Vagina (tissue), 2 donors: ENCODE measurements at regions not wholly inside any gene's neighbourhood (a gene's known extent, or its start where the extent isn't known, plus 50 kb on each side); places are given as distances from the start of the nearest gene placed in this dataset.
"Not testable (repeated sequence)": the region's sequence is repeated elsewhere in the genome, so short reads cannot be mapped to it uniquely, and the experiment has no call there.

ENCODE experiments used
- DNase-seq, 2 donors: peaks; one replicate each; pipeline ENCODE4 v3.0.0-alpha.2; 2017; ENCODE audit errors: extremely low spot score in 2 of 2
- H3K27ac ChIP-seq: fragments of 200-600 bp; sonication (generic); one replicate; pipeline ENCODE4 v1.5.1; 2019
- H3K27me3 ChIP-seq: fragments of 200-600 bp; sonication (generic); one replicate; pipeline ENCODE4 v1.5.1; 2019
- H3K36me3 ChIP-seq, 2 donors: fragments of 200-600 bp; sonication (generic); one replicate each; pipeline ENCODE4 v1.5.1; 2017 to 2019
- H3K4me1 ChIP-seq: fragments of 200-600 bp; sonication (generic); one replicate; pipeline ENCODE4 v1.5.1; 2019
- H3K4me3 ChIP-seq, 2 donors: fragments of 200-600 bp; sonication (generic); 1 replicate in 1 of 2; 2 replicates in 1 of 2; pipeline ENCODE4 v1.5.1; 2016 to 2019
- H3K9me3 ChIP-seq: fragments of 200-600 bp; sonication (generic); one replicate; pipeline ENCODE4 v1.5.1; 2019
- POLR2A ChIP-seq, 2 donors: fragments of 450-650 bp; IDR thresholded peaks; one replicate each; pipeline ENCODE4 v1.6.1; 2017; ENCODE audit warnings: antibody characterized with exemption in 2 of 2, mild to moderate bottlenecking in 2 of 2, moderate library complexity in 2 of 2
- POLR2AphosphoS5 ChIP-seq, 2 donors: sonication (generic); formaldehyde crosslinking; IDR thresholded peaks; one replicate each; pipeline ENCODE4 v1.9.0; 2017; ENCODE audit warnings: antibody characterized with exemption in 2 of 2, mild to moderate bottlenecking in 2 of 2, low read depth in 1 of 2; ENCODE audit not compliant: insufficient read depth in 1 of 2
- intact Hi-C: fragments of 100-400 bp; cut with DNase I; formaldehyde crosslinking; loops from one replicate; pipeline ENCODE4 v1.15.1; 2023
- TF ChIP-seq, protein P1 (sequence below), 3 experiments: fragments of 450-650 bp in 2 of 3; fragments of 200-600 bp in 1 of 3; sonication (generic) in 1 of 3; IDR thresholded peaks; one replicate each; pipeline ENCODE4 v1.5.1; 2017 to 2019; ENCODE audit warnings: antibody characterized with exemption in 3 of 3, mild to moderate bottlenecking in 2 of 3, moderate library complexity in 2 of 3

DNA sequence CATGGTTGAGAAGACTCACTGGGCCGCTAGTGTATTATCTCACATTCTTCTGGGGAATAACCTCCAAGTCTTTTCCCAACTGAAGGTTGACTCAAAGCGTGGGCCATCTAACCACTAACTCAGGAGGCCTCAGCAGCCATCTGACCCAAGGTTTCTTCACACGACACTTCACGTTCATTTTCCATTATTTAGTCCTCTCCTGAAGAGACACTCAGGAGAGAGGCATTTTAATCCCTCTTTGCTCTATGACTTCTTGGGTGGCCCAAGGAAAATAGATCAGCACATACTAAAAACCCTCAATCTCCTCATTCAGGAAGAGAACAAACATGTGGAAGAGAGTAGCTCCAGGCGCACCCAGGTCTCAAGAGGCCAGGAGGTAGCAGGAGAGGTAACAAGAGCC is 252.8 kb upstream of the FOXF1 start:
- peak in 1 of 2 donors; percentile 7 for DNase-seq
- H3K4me3 ChIP-seq, result no peak overlapping the region
- no peaks in the 10 kb centered on the region for H3K27me3 ChIP-seq
- intact Hi-C loops, result no loop called here
- TF ChIP-seq, protein P1, sequence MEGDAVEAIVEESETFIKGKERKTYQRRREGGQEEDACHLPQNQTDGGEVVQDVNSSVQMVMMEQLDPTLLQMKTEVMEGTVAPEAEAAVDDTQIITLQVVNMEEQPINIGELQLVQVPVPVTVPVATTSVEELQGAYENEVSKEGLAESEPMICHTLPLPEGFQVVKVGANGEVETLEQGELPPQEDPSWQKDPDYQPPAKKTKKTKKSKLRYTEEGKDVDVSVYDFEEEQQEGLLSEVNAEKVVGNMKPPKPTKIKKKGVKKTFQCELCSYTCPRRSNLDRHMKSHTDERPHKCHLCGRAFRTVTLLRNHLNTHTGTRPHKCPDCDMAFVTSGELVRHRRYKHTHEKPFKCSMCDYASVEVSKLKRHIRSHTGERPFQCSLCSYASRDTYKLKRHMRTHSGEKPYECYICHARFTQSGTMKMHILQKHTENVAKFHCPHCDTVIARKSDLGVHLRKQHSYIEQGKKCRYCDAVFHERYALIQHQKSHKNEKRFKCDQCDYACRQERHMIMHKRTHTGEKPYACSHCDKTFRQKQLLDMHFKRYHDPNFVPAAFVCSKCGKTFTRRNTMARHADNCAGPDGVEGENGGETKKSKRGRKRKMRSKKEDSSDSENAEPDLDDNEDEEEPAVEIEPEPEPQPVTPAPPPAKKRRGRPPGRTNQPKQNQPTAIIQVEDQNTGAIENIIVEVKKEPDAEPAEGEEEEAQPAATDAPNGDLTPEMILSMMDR (IDR thresholded peaks at IDR 0.05), result no peak
- TF ChIP-seq POLR2A (IDR thresholded peaks at IDR 0.05) (no peak), POLR2AphosphoS5 (IDR thresholded peaks at IDR 0.05; ENCODE audit: insufficient read depth in 1 of 2, low read depth in 1 of 2) (no peak)
- H3K27ac ChIP-seq, result no peak overlapping the region
- no peaks in the 10 kb centered on the region for H3K9me3 ChIP-seq
- no peaks in the 10 kb centered on the region for H3K4me1 ChIP-seq
- H3K36me3 ChIP-seq, result no peaks in the 10 kb centered on the region

DNA sequence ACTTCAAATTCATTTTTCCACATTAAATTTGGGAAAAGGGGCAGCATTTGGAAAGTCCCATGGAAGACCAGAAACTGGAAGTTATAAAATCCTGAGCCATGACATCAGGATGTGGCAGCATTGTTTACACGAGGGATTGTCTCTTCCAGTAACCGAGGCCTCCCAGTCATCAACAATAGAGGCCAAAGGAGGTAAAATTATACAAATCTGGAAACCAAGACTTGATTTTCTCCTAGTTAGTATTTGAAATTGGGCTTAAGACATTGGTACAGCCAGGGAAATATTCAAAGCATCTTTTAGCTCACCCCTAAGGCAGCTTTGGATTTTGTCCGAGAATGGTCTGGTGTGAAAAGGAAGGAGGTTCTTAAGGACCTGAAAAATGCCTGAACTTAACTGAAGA is 251.6 kb upstream of the FOXF1 start:
- no peak overlapping the region for H3K4me3 ChIP-seq
- intact Hi-C loops, result loop anchor here (1.0 kb wide), 1 partner anchor 35 kb away; no protein-coding TSS in a partner anchor
- H3K9me3 ChIP-seq, result no peaks in the 10 kb centered on the region
- DNase-seq, result no peak
- H3K27ac ChIP-seq, result no peak overlapping the region
- no peaks in the 10 kb centered on the region for H3K4me1 ChIP-seq
- no peaks in the 10 kb centered on the region for H3K27me3 ChIP-seq
- no peaks in the 10 kb centered on the region for H3K36me3 ChIP-seq
- TF ChIP-seq POLR2A (IDR thresholded peaks at IDR 0.05) (no peak), POLR2AphosphoS5 (IDR thresholded peaks at IDR 0.05; ENCODE audit: insufficient read depth in 1 of 2, low read depth in 1 of 2) (no peak)
- TF ChIP-seq, protein P1 (IDR thresholded peaks at IDR 0.05), result no peak

GRCh38 chr16:86259499-86259898 is 250.8 kb upstream of the FOXF1 start:
- intact Hi-C loops, result loop anchor here (1.0 kb wide), 1 partner anchor 36 kb away; no protein-coding TSS in a partner anchor
- H3K27ac ChIP-seq, result no peak overlapping the region
- no peaks in the 10 kb centered on the region for H3K9me3 ChIP-seq
- no peaks in the 10 kb centered on the region for H3K4me1 ChIP-seq
- H3K4me3 ChIP-seq, result no peak overlapping the region
- peak; percentile 16 to 58 for DNase-seq
- H3K36me3 ChIP-seq, result no peaks in the 10 kb centered on the region
- TF ChIP-seq, protein P1 (IDR thresholded peaks at IDR 0.05), result no peak
- no peak for TF ChIP-seq POLR2AphosphoS5 (IDR thresholded peaks at IDR 0.05; ENCODE audit: insufficient read depth in 1 of 2, low read depth in 1 of 2)
- H3K27me3 ChIP-seq, result no peaks in the 10 kb centered on the region

DNA sequence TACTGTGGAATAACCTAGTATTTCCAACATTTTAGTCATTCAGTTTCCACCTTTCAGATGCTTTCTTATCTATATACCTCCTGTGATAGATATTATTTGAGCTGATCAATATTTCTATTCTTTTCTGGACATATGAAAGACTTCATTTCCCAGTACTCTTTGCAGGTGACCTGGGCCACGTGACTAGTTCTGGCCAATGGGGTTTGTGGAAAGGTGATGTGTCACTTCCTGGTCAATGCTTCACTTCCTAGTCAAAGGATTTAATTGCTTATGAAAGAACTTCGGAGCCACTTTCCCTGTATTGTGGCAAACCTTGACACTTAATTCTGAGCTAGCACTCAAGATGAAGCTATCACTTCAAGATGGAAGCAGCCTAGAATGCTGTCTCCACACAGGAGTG is 248.9 kb upstream of the FOXF1 start:
- H3K36me3 ChIP-seq, result no peaks in the 10 kb centered on the region
- H3K27me3 ChIP-seq, result no peaks in the 10 kb centered on the region
- peak in 1 of 2 donors; percentile 25 for DNase-seq
- H3K4me1 ChIP-seq, result no peaks in the 10 kb centered on the region
- H3K9me3 ChIP-seq, result no peaks in the 10 kb centered on the region
- H3K27ac ChIP-seq, result no peak overlapping the region
- H3K4me3 ChIP-seq, result no peak overlapping the region
- intact Hi-C loops, result no loop called here
- TF ChIP-seq POLR2A (IDR thresholded peaks at IDR 0.05), result no peak

DNA sequence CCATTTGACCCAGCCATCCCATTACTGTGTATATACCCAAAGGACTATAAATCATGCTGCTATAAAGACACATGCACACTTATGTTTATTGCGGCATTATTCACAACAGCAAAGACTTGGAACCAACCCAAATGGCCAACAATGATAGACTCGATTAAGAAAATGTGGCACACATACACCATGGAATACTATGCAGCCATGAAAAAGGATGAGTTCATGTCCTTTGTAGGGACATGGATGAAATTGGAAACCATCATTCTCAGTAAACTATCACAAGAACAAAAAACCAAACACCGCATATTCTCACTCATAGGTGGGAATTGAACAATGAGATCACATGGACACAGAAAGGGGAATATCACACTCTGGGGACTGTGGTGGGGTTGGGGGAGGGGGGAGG is 242.7 kb upstream of the FOXF1 start:
- H3K36me3 ChIP-seq, H3K4me1 ChIP-seq, H3K4me3 ChIP-seq, DNase-seq, H3K9me3 ChIP-seq, H3K27me3 ChIP-seq, intact Hi-C loops, H3K27ac ChIP-seq: not testable (repeated sequence)

- Histone ChIP-seq H3K9me3 (no peaks in the 10 kb centered on the region), H3K36me3 (no peaks in the 10 kb centered on the region), H3K4me1 (no peaks in the 10 kb centered on the region), H3K27me3 (no peaks in the 10 kb centered on the region), H3K4me3 (no peak overlapping the region), H3K27ac (no peak overlapping the region)
- intact Hi-C loops, result loop anchor here (10.0 kb wide), 1 partner anchor 254 kb away; no protein-coding TSS in a partner anchor
- no peak for TF ChIP-seq POLR2AphosphoS5 (IDR thresholded peaks at IDR 0.05; ENCODE audit: insufficient read depth in 1 of 2, low read depth in 1 of 2)
- TF ChIP-seq POLR2A (IDR thresholded peaks at IDR 0.05), result no peak
- TF ChIP-seq, protein P1 (IDR thresholded peaks at IDR 0.05), result no peak
- DNase-seq, result no peak
Observed at GRCh38 chr16:86270696-86271095, 239.6 kb upstream of the FOXF1 start.
